OCI-LY3 (cell line): ENCODE measurements at regions not wholly inside any gene's neighbourhood (a gene's known extent, or its start where the extent isn't known, plus 50 kb on each side); places are given as distances from the start of the nearest gene placed in this dataset.
"Not testable (repeated sequence)": the region's sequence is repeated elsewhere in the genome, so short reads cannot be mapped to it uniquely, and the experiment has no call there.

Experiments used
- EZH2phosphoT487 ChIP-seq: fragments of 200-600 bp; shearing (Covaris generic); IDR thresholded peaks from 2 replicates; pipeline ENCODE4 v1.6.1; 2018; ENCODE audit warnings: antibody characterized with exemption, mixed run types, low read depth
- TF ChIP-seq, protein P1 (sequence below): fragments of 200-600, 300-600 bp; sonication (generic); IDR thresholded peaks from 2 replicates; pipeline ENCODE4 v1.5.1; 2014; ENCODE audit warnings: antibody characterized with exemption, low read length, low read depth

DNA sequence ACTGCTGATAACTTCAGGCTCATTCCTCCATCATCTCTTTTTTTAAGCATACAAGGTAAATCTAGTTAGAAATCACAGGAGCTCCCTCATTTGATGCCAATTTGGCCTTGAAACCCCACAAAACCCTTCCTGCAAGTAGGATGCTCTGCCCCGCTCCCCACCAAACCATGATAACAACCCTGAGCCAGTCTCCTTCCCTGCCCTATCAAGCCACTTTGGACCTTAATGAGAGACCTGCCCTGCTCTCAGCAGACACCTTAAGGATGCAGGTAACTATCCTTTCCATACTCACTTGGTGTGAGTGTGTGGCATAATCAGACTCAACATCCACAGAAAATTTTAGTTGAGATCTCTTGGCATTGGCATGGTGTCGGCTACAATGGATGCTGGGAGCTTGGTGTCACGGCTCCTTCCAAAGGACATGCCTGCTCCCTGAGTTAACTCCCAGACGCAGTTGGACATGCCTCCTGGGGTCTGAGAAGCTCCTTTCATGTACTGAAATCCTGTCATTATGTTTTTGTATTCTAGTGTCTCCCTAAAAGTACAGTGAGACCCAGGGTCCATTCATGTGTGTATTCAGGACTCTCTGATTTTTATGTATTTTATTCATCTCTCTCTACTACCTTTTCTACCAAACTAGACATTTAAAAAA, 801.4 kb downstream of the TMEM121 start:
- TF ChIP-seq, protein P1, sequence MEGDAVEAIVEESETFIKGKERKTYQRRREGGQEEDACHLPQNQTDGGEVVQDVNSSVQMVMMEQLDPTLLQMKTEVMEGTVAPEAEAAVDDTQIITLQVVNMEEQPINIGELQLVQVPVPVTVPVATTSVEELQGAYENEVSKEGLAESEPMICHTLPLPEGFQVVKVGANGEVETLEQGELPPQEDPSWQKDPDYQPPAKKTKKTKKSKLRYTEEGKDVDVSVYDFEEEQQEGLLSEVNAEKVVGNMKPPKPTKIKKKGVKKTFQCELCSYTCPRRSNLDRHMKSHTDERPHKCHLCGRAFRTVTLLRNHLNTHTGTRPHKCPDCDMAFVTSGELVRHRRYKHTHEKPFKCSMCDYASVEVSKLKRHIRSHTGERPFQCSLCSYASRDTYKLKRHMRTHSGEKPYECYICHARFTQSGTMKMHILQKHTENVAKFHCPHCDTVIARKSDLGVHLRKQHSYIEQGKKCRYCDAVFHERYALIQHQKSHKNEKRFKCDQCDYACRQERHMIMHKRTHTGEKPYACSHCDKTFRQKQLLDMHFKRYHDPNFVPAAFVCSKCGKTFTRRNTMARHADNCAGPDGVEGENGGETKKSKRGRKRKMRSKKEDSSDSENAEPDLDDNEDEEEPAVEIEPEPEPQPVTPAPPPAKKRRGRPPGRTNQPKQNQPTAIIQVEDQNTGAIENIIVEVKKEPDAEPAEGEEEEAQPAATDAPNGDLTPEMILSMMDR, result not testable (repeated sequence)
- TF ChIP-seq EZH2phosphoT487, result not testable (repeated sequence)
